ENCODE measurements at regions not wholly inside any gene's neighbourhood (a gene's known extent, or its start where the extent isn't known, plus 50 kb on each side); places are given as distances from the start of the nearest gene placed in this dataset.

DNA sequence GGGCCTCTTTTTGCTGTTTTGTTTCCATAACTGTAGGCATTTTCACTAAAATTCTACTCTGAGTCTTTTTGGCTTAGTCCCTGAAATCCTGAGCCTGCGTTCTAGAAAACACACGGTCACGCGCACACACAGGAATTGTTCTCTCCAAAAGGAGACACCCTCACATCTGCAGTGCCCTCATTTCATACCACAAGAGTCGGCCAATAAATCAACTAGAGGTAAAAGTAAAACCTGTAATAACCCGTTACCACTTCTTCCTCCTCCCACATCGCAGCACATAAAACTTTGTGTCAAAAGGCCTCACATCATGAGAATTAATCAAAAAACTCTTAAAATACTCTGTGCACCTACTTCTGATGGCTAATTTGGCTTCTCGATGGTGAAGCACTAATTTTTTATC is 133.3 kb upstream of the MGMT start:
- TF ChIP-seq, protein P1, sequence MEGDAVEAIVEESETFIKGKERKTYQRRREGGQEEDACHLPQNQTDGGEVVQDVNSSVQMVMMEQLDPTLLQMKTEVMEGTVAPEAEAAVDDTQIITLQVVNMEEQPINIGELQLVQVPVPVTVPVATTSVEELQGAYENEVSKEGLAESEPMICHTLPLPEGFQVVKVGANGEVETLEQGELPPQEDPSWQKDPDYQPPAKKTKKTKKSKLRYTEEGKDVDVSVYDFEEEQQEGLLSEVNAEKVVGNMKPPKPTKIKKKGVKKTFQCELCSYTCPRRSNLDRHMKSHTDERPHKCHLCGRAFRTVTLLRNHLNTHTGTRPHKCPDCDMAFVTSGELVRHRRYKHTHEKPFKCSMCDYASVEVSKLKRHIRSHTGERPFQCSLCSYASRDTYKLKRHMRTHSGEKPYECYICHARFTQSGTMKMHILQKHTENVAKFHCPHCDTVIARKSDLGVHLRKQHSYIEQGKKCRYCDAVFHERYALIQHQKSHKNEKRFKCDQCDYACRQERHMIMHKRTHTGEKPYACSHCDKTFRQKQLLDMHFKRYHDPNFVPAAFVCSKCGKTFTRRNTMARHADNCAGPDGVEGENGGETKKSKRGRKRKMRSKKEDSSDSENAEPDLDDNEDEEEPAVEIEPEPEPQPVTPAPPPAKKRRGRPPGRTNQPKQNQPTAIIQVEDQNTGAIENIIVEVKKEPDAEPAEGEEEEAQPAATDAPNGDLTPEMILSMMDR (IDR thresholded peaks at IDR 0.05; ENCODE audit: low read depth, low read length): no peak
- DNase-seq (ENCODE audit: extremely low read depth, low read depth): no peak

DNA sequence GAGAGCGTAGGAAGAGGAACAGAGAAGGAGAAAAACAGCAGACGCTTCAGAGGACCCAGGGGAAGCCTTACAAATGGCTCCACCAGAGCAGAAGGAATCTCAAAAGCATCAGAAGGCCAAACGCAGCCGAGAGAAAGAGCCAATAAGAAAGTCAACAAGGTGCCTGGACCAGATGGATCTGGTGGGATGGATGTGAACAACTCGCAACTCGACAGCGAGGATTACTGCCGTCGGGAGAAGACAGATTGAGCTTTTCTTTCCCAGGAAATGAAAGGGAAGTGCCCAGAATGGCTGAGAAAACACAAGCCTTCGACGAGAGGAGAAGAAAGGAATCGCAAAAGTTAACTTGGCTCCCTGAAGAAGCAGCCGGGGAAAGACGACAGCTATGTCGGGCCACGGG is 132.8 kb upstream of the MGMT start:
- TF ChIP-seq, protein P1 (IDR thresholded peaks at IDR 0.05; ENCODE audit: low read depth, low read length): no peak

DNA sequence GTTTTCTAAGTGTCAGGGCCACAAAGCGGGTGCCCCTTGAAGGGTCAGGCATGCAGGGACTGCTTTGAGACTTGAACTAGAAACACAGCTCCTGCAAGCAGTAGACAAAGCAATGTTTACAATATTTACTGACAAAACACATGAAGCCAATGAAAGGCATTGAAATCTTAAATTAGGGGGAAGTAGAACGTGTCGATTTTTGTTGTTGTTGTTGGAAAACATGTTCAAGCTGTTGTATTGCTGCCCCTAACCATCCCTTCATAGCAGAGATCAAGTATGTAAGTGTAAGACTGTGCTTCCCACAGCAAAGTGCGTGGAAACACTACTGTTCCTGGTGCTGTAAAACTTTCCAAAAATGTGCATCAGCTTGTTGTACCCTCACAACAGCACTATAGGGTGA is 131.6 kb upstream of the MGMT start:
- DNase-seq (ENCODE audit: extremely low read depth, low read depth): no peak
- TF ChIP-seq, protein P1 (IDR thresholded peaks at IDR 0.05; ENCODE audit: low read depth, low read length): no peak

More for the DNA sequence above, 132.8 kb upstream of the MGMT start:
- no peak for DNase-seq (ENCODE audit: extremely low read depth, low read depth)

DNA sequence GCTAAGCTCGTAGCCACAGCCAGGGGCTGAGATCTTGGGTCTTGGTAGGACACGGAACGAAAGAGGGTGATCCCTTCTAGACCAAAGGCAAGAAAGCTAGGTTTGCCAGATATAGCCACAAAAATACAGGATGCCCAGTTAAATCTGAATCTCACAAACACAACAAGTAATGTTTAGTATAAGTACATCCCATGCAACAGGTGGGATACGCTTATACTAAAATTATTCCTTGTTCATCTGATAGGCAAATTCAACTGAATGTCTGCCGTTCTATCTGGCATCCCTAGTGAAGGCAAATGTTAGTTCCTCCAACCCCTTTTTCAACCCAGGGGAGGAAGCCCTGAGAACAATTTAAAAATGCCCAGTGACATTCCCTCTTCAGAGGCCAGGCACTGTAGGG is 131.1 kb upstream of the MGMT start:
- TF ChIP-seq, protein P1 (IDR thresholded peaks at IDR 0.05; ENCODE audit: low read depth, low read length): no peak
- DNase-seq (ENCODE audit: extremely low read depth, low read depth): no peak

DNA sequence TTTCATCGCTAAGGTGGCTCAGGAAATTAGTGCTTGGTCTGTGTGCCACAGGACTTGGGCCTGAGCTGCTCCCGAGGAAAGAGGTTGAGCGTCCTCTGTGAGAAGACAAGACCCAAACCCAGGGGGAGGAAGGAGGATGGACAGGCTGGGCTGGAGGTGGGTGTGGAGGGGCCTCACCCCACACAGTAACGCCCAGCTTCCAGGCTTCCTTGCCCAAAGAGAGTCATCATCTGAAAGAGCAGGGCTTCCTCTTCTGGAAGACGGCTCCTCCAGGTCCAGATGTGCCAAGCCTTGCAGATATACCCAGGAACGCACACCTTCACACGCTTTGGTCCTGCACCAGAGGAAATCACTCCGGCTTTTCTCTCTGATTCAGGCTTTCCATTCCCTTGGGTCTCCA is 127.8 kb upstream of the MGMT start:
- no peak for DNase-seq (ENCODE audit: extremely low read depth, low read depth)

DNA sequence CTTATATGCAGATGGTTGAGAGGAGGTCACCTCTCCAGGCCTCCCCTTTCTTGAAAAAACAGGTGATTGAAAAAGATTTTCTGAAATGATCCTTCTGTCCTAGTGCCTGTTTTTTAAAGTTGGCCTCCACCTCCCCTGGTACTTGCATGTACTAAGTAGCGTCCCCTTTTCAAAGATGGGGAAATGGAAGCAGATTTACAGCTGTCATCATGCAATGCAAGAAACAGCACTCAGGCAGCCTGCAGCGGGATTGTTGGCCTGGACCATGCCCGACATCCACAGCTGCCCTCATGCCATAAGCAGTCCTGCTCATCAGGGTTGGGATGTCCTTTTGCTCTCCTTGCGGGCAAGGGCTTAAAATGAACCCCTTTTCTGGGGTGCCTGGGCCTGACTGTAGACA is 127.2 kb upstream of the MGMT start:
- no peak for DNase-seq (ENCODE audit: extremely low read depth, low read depth)
- TF ChIP-seq, protein P1 (IDR thresholded peaks at IDR 0.05; ENCODE audit: low read depth, low read length): no peak

More for the DNA sequence above, 127.8 kb upstream of the MGMT start:
- TF ChIP-seq, protein P1 (IDR thresholded peaks at IDR 0.05; ENCODE audit: low read depth, low read length): no peak

DNA sequence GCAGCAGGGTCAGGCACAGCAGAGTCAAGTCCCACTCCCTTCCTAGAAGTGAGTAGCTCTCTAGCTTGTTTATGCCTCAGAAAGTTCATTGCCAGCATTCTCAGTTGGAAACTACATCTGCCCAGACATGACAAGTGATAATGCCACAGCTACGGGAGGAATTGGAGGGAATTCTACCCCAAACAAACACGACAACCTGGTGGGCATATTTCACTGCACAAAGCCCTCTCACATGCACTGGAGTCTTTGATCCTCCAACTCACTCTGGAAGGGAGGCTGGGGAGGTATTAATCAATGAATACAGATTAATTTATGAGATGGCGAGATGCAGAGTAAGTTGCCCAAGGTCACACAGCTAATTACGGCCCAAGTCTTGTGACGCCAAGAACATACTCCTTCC is 126.0 kb upstream of the MGMT start:
- DNase-seq (ENCODE audit: extremely low read depth, low read depth): no peak
- TF ChIP-seq, protein P1 (IDR thresholded peaks at IDR 0.05; ENCODE audit: low read depth, low read length): no peak
